NCI-H446 (cell line): ENCODE measurements at regions not wholly inside any gene's neighbourhood (a gene's known extent, or its start where the extent isn't known, plus 50 kb on each side); places are given as distances from the start of the nearest gene placed in this dataset.

Experiments used
- DNase-seq, 2 experiments: peaks; one replicate each; lab custom pipeline; 2025; lab: John Stamatoyannopoulos, UW

DNA sequence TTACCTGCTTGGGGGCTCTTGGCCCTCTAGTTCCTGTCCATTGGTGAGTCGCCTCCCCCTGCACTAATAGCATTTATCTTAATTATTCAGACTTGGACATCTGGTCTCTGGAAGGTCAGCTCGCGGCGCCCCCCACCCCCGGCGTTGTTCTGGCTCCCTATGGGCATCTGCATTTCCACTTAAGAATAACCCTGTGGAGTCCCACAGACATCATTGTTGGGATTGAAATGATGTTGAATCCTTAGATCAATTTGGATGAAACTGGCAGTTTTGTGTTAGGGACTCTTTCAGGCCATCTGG is 313.8 kb upstream of the HS6ST1 start:
- DNase-seq, result no peak

GRCh38 chr2:128633501-128633900 is 314.8 kb upstream of the HS6ST1 start:
- DNase-seq, result no peak

DNA sequence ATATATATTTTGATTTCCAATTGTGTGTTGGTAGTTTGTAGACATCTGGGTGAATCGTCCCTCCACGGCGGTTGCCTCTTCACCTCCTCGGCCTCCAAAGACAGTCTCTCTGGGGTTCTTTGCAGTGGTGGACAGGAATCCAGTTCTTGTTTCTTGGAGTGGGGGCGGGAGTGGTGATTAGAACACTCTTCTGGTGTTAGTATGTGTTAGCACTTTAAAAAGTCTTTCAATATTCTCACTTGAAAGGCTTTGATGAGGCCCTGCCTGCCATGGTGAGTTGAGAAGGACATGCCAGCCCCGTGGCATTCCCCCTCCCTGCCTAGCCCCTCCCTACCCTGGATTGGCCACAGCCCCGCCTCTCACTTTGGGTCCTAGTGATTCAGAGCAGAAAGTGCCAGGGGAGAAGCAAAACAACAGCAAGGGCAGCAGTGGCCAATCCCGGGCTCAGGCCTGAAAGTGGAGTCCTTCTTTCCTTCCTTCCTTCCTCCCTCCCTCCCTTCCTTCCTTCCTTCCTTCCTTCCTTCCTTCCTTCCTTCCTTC is 316.8 kb upstream of the HS6ST1 start:
- DNase-seq, result no peak

GRCh38 chr2:128636802-128637147 is 318.1 kb upstream of the HS6ST1 start:
- DNase-seq, result no peak

- no peak for DNase-seq
Measured at GRCh38 chr2:128637481-128638155, 318.9 kb upstream of the HS6ST1 start.

DNA sequence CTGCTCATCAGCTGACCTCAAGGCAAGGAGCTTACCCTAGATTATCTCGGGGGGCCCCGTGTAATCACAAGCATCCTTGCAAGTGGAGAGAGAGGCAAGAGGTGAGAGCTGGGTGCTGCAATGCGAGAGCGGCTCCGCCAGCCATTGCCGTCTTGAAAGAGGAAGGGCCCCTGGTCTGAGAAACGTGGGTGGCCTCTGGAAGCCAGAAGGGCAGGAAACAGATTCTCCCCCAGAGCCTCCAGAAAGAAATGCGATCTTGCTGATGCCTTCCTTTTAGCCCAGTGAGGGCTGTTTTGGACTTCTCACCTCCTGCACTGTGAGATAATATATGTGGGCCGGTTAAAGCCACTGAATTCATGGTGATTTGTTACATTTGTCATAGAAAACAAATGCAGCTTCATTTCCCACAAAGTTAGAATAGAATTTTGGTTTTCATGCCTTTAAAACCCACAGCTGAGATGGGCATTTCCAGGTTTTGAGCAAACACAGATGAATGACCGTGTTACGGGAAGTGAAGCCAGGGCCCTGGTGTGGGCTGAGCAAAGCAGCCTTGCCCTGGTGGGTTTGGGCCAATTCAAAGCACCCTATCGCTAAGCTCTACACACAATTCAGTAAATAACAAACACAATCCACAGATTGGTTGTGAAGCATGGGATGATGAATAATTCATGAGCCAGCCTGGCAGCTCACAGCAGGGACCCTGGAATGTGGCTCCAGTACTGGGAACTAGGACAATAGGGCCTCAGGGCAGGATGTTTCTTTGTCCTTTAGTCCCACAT is 319.9 kb upstream of the HS6ST1 start:
- DNase-seq, result peak in 1 of 2 experiments; percentile 27

- no peak for DNase-seq
Measured at GRCh38 chr2:128639120-128639477, 320.4 kb upstream of the HS6ST1 start.

GRCh38 chr2:128639693-128640092 is 321.0 kb upstream of the HS6ST1 start:
- DNase-seq, result no peak

- DNase-seq, result no peak
Measured at GRCh38 chr2:128640166-128640844, 321.6 kb upstream of the HS6ST1 start.

DNA sequence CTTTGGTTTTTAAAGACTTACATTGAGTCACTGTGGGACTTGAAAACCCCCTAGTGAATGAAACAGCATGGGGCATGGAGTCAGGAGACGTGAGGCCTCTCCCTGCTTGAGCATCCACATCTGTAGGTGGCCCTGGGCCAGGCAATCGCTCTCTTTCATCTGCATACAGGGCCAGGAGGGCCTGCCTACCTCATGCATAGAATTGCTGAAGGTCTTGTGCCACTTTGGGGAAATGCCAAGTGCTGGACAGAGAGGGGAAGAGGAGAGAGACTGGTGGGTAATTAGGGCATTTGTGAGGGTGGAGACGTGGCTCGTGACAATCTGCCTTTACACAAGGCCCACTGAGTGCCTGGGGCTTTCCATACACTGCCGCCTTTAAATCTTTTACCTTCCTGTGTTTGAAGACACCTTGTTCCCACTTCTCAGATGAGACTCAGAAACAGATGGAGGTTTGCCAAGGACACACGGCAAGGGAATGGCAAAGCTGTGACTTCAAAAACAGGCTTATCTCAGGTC is 322.2 kb upstream of the HS6ST1 start:
- DNase-seq, result no peak

DNA sequence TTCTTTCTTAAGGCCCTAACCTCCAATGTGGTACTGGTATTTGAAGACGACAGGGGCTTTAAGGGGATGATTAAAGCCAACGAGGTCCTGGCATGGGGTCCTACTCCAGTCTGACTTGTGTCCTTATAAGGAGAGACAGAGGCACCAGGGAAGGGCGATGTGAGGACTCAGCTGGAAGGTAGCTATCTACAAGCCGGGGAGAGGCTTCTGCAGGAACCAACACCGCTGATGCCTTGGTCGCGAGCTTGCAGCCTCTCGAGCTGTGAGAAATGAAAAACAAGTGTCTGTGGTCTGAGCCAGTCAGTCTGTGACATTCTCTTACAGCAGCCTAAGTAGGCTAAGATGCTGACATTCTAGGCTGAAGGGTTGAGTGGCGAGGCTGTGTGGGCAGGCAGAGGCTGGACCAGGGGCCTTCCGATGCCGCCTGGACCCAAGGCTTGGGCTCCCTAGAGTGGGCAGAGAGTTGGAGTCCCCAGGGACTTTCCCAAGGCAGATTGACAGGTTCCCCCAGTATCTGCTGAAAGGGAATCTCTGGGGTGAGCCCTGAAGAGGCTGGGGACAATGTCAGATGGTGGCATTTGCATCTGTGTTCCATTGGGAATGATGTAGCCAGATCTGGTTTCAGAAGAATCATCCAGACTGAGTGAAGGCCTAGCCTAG is 322.9 kb upstream of the HS6ST1 start:
- DNase-seq, result no peak

DNA sequence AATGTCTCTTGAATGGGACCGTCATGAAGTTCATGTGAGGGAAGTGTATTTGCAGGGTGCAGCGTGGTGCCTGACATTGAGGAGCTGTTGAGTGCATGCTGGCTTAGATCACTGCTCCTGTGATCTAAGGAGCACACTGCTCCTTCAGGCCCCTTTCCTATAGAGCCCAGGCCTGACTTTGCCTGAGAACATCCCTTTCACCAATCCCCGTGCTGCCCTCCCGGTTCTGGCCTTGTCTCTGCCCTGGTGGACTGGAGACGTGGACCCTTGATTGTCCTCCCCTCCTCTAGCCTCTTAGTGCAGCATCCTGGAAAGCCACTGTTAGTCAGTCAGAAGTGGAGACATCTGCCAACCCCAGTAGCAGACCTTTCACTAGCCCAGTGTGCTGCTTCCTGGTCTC is 323.6 kb upstream of the HS6ST1 start:
- no peak for DNase-seq

GRCh38 chr2:128642821-128643220 is 324.2 kb upstream of the HS6ST1 start:
- DNase-seq, result no peak

GRCh38 chr2:128643221-128644065 is 324.8 kb upstream of the HS6ST1 start:
- no peak for DNase-seq

GRCh38 chr2:128644156-128644555 is 325.5 kb upstream of the HS6ST1 start:
- DNase-seq, result no peak

- DNase-seq, result no peak
Measured at GRCh38 chr2:128644718-128645256, 326.1 kb upstream of the HS6ST1 start.

- no peak for DNase-seq
Measured at GRCh38 chr2:128645631-128646030, 327.0 kb upstream of the HS6ST1 start.

- no peak for DNase-seq
Measured at GRCh38 chr2:128646091-128646490, 327.4 kb upstream of the HS6ST1 start.

DNA sequence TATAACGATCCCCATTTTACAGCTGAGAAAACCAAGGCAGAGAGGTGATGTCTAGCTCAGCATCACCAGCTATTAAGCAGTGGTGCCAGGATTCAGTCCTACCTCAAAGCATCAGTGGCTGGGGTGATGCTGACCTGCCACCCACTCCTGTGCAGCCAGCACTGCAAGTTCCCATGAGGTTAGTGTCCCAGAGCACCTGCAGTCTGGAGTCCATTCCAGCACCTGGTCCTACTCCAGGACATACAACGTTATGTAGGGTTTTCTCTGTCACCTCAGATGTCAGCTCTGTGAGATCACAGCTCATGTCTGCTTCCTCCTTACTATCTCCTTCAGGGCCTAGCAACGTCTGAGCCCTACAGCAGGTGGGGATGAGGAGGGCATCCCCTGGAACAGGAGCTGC is 328.0 kb upstream of the HS6ST1 start:
- no peak for DNase-seq

DNA sequence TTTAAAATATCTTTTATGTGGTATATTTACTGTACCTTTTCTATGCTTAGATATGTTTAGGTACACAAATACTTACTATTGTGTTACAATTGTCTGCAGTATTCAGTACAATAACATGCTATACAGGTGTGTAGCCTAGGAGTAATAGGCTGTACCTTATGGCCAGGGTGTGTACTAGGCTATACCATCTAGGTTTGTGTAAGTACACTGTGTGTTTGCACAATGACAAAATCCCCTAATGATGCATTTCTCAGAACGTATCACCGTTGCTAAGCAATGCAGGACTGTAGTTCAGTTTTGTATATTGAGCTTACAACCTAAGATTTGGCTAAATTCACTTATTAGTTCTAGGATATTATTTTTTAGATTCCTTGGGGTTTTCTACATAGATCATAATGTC is 332.3 kb upstream of the HS6ST1 start:
- no peak for DNase-seq

DNA sequence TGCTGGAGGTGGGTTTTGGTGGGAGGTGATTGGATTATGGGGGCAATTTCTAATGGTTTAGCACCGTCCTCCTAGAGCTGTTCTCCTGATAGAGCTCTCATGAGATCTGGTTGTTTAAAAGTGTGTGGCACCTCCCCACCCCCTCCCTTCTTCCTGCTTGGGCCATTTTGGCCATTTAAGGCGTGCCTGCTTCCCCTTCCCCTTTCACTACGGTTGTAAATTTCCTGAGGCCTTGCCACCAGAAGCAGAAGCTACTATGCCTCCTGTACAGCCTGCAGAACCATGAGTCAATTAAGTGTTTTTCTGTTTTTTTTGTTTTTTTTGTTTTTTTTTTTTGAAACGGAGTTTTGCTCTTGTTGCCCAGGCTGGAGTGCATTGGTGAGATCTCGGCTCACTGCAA is 335.7 kb upstream of the HS6ST1 start:
- DNase-seq, result no peak
